Bronchial epithelial cell (primary cell): ENCODE measurements at regions not wholly inside any gene's neighbourhood (a gene's known extent, or its start where the extent isn't known, plus 50 kb on each side); places are given as distances from the start of the nearest gene placed in this dataset.
"Not testable (repeated sequence)": the region's sequence is repeated elsewhere in the genome, so short reads cannot be mapped to it uniquely, and the experiment has no call there.

Experiments
- DNase-seq: peaks from one replicate; pipeline ENCODE4 v3.0.0-alpha.2; 2010; ENCODE audit warnings: low read depth
- FAIRE-seq: peaks from 2 replicates; lab custom pipeline; 2011; peaks lifted over from hg19 to GRCh38; lab: Jason Lieb, UNC
- H3K27me3 ChIP-seq: 2 replicates; pipeline ENCODE4 v1.5.1; 2011; ENCODE audit warnings: low read length; ENCODE audit not compliant: control insufficient read depth, insufficient read depth
- H3K36me3 ChIP-seq: 2 replicates; pipeline ENCODE4 v1.5.1; 2011; ENCODE audit warnings: low read length; ENCODE audit not compliant: control insufficient read depth, insufficient read depth
- H3K4me3 ChIP-seq: 2 replicates; pipeline ENCODE4 v1.5.1; 2011; ENCODE audit warnings: mild to moderate bottlenecking, low read depth, low read length, control low read depth
- CTCF ChIP-seq: IDR thresholded peaks from 2 replicates; pipeline ENCODE4 v1.5.1; 2011; ENCODE audit warnings: mild to moderate bottlenecking, moderate library complexity, low read length, control low read depth, inconsistent platforms; ENCODE audit not compliant: insufficient read depth, severe bottlenecking

- H3K27me3 ChIP-seq = peaks cover 3% of the 10 kb centered on the region
- no peak for TF ChIP-seq CTCF
- no peak for DNase-seq
- H3K4me3 ChIP-seq = no peak overlapping the region
- no peak for FAIRE-seq
- no peaks in the 10 kb centered on the region for H3K36me3 ChIP-seq
These were observed 126.5 kb upstream of the UNC5B start for GRCh38 chr10:71085689-71086438.

GRCh38 chr10:71086439-71087080, 125.8 kb upstream of the UNC5B start:
- H3K36me3 ChIP-seq = no peaks in the 10 kb centered on the region
- H3K4me3 ChIP-seq = no peak overlapping the region
- no peaks in the 10 kb centered on the region for H3K27me3 ChIP-seq
- TF ChIP-seq CTCF = no peak
- DNase-seq (no peak), FAIRE-seq (no peak)

- TF ChIP-seq CTCF = no peak
- FAIRE-seq (peak; percentile 62), DNase-seq (no peak)
These were observed 124.7 kb upstream of the UNC5B start for GRCh38 chr10:71087622-71088021.

GRCh38 chr10:71088054-71088453, 124.3 kb upstream of the UNC5B start:
- DNase-seq (no peak), FAIRE-seq (no peak)
- Histone ChIP-seq H3K36me3 (no peaks in the 10 kb centered on the region), H3K27me3 (no peaks in the 10 kb centered on the region), H3K4me3 (no peak overlapping the region)
- TF ChIP-seq CTCF = no peak

More at GRCh38 chr10:71087622-71088021, 124.7 kb upstream of the UNC5B start:
- Histone ChIP-seq H3K36me3 (no peaks in the 10 kb centered on the region), H3K27me3 (no peaks in the 10 kb centered on the region), H3K4me3 (no peak overlapping the region)

GRCh38 chr10:71088578-71088977, 123.8 kb upstream of the UNC5B start:
- not testable (repeated sequence) for DNase-seq

GRCh38 chr10:71089162-71089561, 123.2 kb upstream of the UNC5B start:
- peak; percentile 50 for FAIRE-seq
- no peak overlapping the region for H3K4me3 ChIP-seq
- H3K27me3 ChIP-seq = no peaks in the 10 kb centered on the region
- H3K36me3 ChIP-seq = no peaks in the 10 kb centered on the region
- no peak for DNase-seq
- no peak for TF ChIP-seq CTCF

More at GRCh38 chr10:71088578-71088977, 123.8 kb upstream of the UNC5B start:
- not testable (repeated sequence) for FAIRE-seq, H3K4me3 ChIP-seq, H3K27me3 ChIP-seq, H3K36me3 ChIP-seq
